ENCODE measurements at regions not wholly inside any gene's neighbourhood (a gene's known extent, or its start where the extent isn't known, plus 50 kb on each side); places are given as distances from the start of the nearest gene placed in this dataset.
"Not testable (repeated sequence)": the region's sequence is repeated elsewhere in the genome, so short reads cannot be mapped to it uniquely, and the experiment has no call there.

- TF ChIP-seq PATZ1 (CRISPR knock-in tag; IDR thresholded peaks at IDR 0.05; ENCODE audit: borderline replicate concordance); ZNF70 (CRISPR knock-in tag; IDR thresholded peaks at IDR 0.05); ZNF8 (CRISPR knock-in tag; IDR thresholded peaks at IDR 0.05); BACH2 (CRISPR knock-in tag; IDR thresholded peaks at IDR 0.05; ENCODE audit: borderline replicate concordance); ZNF565 (CRISPR knock-in tag; conservative IDR thresholded peaks at IDR 0.05; ENCODE audit: low read depth); ZFP3 (CRISPR knock-in tag; IDR thresholded peaks at IDR 0.05); CREB5 (CRISPR knock-in tag; IDR thresholded peaks at IDR 0.05; ENCODE audit: low read depth); ZFP30 (CRISPR knock-in tag; IDR thresholded peaks at IDR 0.05); TCF4 (CRISPR knock-in tag; IDR thresholded peaks at IDR 0.05; ENCODE audit: borderline replicate concordance); SNAI2 (CRISPR knock-in tag; IDR thresholded peaks at IDR 0.05): not testable (repeated sequence)
These were observed 224.6 kb downstream of the LIPI start for GRCh38 chr21:13985865-13986863.
